NCI-H1105 treated with DMSO at 0.1 percent for 48 hours (cell line): ENCODE measurements at regions not wholly inside any gene's neighbourhood (a gene's known extent, or its start where the extent isn't known, plus 50 kb on each side); places are given as distances from the start of the nearest gene placed in this dataset.

Experiments used
- DNase-seq: peaks from one replicate; lab custom pipeline; 2025; lab: John Stamatoyannopoulos, UW

- DNase-seq, result no peak
Measured at GRCh38 chr1:181858135-181858534, 203.4 kb downstream of the ZNF648 start.
